ENCODE measurements at regions not wholly inside any gene's neighbourhood (a gene's known extent, or its start where the extent isn't known, plus 50 kb on each side); places are given as distances from the start of the nearest gene placed in this dataset.
"Not testable (repeated sequence)": the region's sequence is repeated elsewhere in the genome, so short reads cannot be mapped to it uniquely, and the experiment has no call there.

GRCh38 chr1:115531631-115532264 lies 110.0 kb upstream of the VANGL1 start:
- no peak for DNase-seq

GRCh38 chr1:115530407-115530806 lies 111.4 kb upstream of the VANGL1 start:
- no peak for DNase-seq

- DNase-seq = no peak
Observed at GRCh38 chr1:115529216-115529897, 112.4 kb upstream of the VANGL1 start.

- DNase-seq = not testable (repeated sequence)
Observed at GRCh38 chr1:115528336-115528735, 113.4 kb upstream of the VANGL1 start.

GRCh38 chr1:115527746-115528145 lies 114.0 kb upstream of the VANGL1 start:
- no peak for DNase-seq

- DNase-seq = no peak
Observed at GRCh38 chr1:115526900-115527299, 114.9 kb upstream of the VANGL1 start.

GRCh38 chr1:115524236-115524635 lies 117.5 kb upstream of the VANGL1 start:
- no peak for DNase-seq

- DNase-seq = no peak
Observed at GRCh38 chr1:115522386-115522785, 119.4 kb upstream of the VANGL1 start.

- DNase-seq = no peak
Observed at GRCh38 chr1:115515270-115515669, 126.5 kb upstream of the VANGL1 start.

GRCh38 chr1:115510226-115510625 lies 131.5 kb upstream of the VANGL1 start:
- DNase-seq = not testable (repeated sequence)

- no peak for DNase-seq
Observed at GRCh38 chr1:115507901-115508300, 133.9 kb upstream of the VANGL1 start.

- DNase-seq = no peak
Observed at GRCh38 chr1:115506924-115507589, 134.7 kb upstream of the VANGL1 start.

GRCh38 chr1:115506518-115506917 lies 135.3 kb upstream of the VANGL1 start:
- DNase-seq = no peak

- DNase-seq = no peak
Observed at GRCh38 chr1:115505148-115505571, 136.6 kb upstream of the VANGL1 start.

GRCh38 chr1:115502183-115502582 lies 139.6 kb upstream of the VANGL1 start:
- not testable (repeated sequence) for DNase-seq

GRCh38 chr1:115501476-115501875 lies 140.3 kb upstream of the VANGL1 start:
- DNase-seq = no peak

GRCh38 chr1:115499253-115499652 lies 142.5 kb upstream of the VANGL1 start:
- DNase-seq = no peak

- no peak for DNase-seq
Observed at GRCh38 chr1:115496904-115497527, 144.8 kb upstream of the VANGL1 start.

GRCh38 chr1:115495625-115496024 lies 146.1 kb upstream of the VANGL1 start:
- DNase-seq = no peak

GRCh38 chr1:115495111-115495510 lies 146.7 kb upstream of the VANGL1 start:
- DNase-seq = no peak

- no peak for DNase-seq
Observed at GRCh38 chr1:115493834-115494233, 147.9 kb upstream of the VANGL1 start.

- DNase-seq = no peak
Observed at GRCh38 chr1:115492880-115493279, 148.9 kb upstream of the VANGL1 start.

- no peak for DNase-seq
Observed at GRCh38 chr1:115492019-115492595, 149.7 kb upstream of the VANGL1 start.
